CD14-positive monocyte (primary cell): ENCODE measurements at regions not wholly inside any gene's neighbourhood (a gene's known extent, or its start where the extent isn't known, plus 50 kb on each side); places are given as distances from the start of the nearest gene placed in this dataset.
A peak's percentile ranks its signal among the peaks of the same experiment; 100 is the strongest.

Experiments
- DNase-seq, 3 donors: peaks; one replicate each; pipeline ENCODE4 v3.0.0-alpha.2; 2011 to 2022
- H2AFZ ChIP-seq: 2 replicates; pipeline ENCODE4 v1.6.0; 2012; ENCODE audit warnings: mild to moderate bottlenecking, low read depth, low read length, inconsistent platforms; ENCODE audit not compliant: insufficient read depth, poor library complexity, severe bottlenecking
- H3K27ac ChIP-seq, 2 donors: 1 replicate in 1 of 2; 2 replicates in 1 of 2; pipeline ENCODE4 v1.5.1; 2012 to 2013; ENCODE audit warnings: low read length in 2 of 2, control low read depth in 1 of 2, inconsistent platforms in 1 of 2, low read depth in 1 of 2, mild to moderate bottlenecking in 1 of 2
- H3K27me3 ChIP-seq, 2 donors: one replicate each; pipeline versions ENCODE4 v1.6.0 to v1.6.1; 2011 to 2013; ENCODE audit warnings: low read length in 2 of 2; ENCODE audit not compliant: control insufficient read depth in 2 of 2, insufficient read depth in 2 of 2
- H3K36me3 ChIP-seq, 2 donors: replicated peaks in 1 of 2; 1 replicate in 1 of 2; 2 replicates in 1 of 2; pipeline versions ENCODE4 v1.5.1 to v1.6.1; 2012 to 2013; ENCODE audit warnings: low read length in 2 of 2, control low read depth in 1 of 2, inconsistent platforms in 1 of 2, mild to moderate bottlenecking in 1 of 2; ENCODE audit not compliant: insufficient read depth in 2 of 2, control insufficient read depth in 1 of 2
- H3K4me1 ChIP-seq, 2 donors: 1 replicate in 1 of 2; 2 replicates in 1 of 2; pipeline versions ENCODE4 v1.5.1 to v1.6.1; 2012 to 2013; ENCODE audit warnings: low read length in 2 of 2, control low read depth in 1 of 2, inconsistent platforms in 1 of 2, mild to moderate bottlenecking in 1 of 2, moderate library complexity in 1 of 2; ENCODE audit not compliant: insufficient read depth in 2 of 2, control insufficient read depth in 1 of 2
- H3K4me2 ChIP-seq: replicated peaks from 2 replicates; pipeline ENCODE3; 2012; ENCODE audit warnings: low read length, moderate library complexity, mild to moderate bottlenecking; ENCODE audit not compliant: poor library complexity, severe bottlenecking; ENCODE audit errors: extremely low read depth
- H3K4me3 ChIP-seq, 3 experiments: fragments of 200-600 bp in 1 of 3; sonication (generic) in 1 of 3; replicated peaks in 1 of 3; 1 replicate in 2 of 3; 2 replicates in 1 of 3; pipeline ENCODE4 v1.5.1; 2011 to 2013; ENCODE audit warnings: low read length in 3 of 3, mild to moderate bottlenecking in 3 of 3, control low read depth in 2 of 3, low read depth in 2 of 3, inconsistent platforms in 1 of 3, moderate library complexity in 1 of 3
- H3K79me2 ChIP-seq: 2 replicates; pipeline ENCODE4 v1.6.0; 2012; ENCODE audit warnings: mild to moderate bottlenecking, control low read depth, inconsistent platforms, low read length, moderate library complexity; ENCODE audit not compliant: insufficient read depth
- H3K9ac ChIP-seq: 2 replicates; pipeline ENCODE4 v1.6.0; 2017; ENCODE audit warnings: low read length, mild to moderate bottlenecking; ENCODE audit not compliant: insufficient read depth, poor library complexity, severe bottlenecking
- H3K9me3 ChIP-seq, 2 donors: replicated peaks in 1 of 2; 1 replicate in 1 of 2; 2 replicates in 1 of 2; pipeline versions ENCODE4 v1.5.1 to v1.6.1; 2012 to 2013; ENCODE audit warnings: low read length in 2 of 2, control low read depth in 1 of 2; ENCODE audit not compliant: control insufficient read depth in 1 of 2, insufficient read depth in 1 of 2
- H4K20me1 ChIP-seq: 2 replicates; pipeline ENCODE4 v1.6.0; 2012; ENCODE audit warnings: mild to moderate bottlenecking, low read length, control low read depth, moderate library complexity; ENCODE audit not compliant: insufficient read depth
- H3K27ac Mint-ChIP-seq, 7 donors: one replicate each; pipeline ENCODE4 v1.8.0; 2020; ENCODE audit warnings: mild to moderate bottlenecking in 7 of 7, mixed read lengths in 7 of 7, moderate library complexity in 6 of 7, inconsistent platforms in 2 of 7
- H3K27me3 Mint-ChIP-seq, 3 donors: one replicate each; pipeline ENCODE4 v1.8.0; 2021 to 2022; ENCODE audit warnings: low read depth in 3 of 3, mild to moderate bottlenecking in 3 of 3, mixed read lengths in 3 of 3, moderate library complexity in 3 of 3, inconsistent platforms in 1 of 3
- H3K36me3 Mint-ChIP-seq, 2 donors: one replicate each; pipeline ENCODE4 v1.8.0; 2020; ENCODE audit warnings: mixed read lengths in 2 of 2, inconsistent platforms in 1 of 2, mild to moderate bottlenecking in 1 of 2
- H3K4me1 Mint-ChIP-seq: one replicate; pipeline ENCODE4 v1.8.0; 2020; ENCODE audit warnings: mild to moderate bottlenecking, mixed read lengths
- H3K4me3 Mint-ChIP-seq, 2 donors: one replicate each; pipeline ENCODE4 v1.8.0; 2020; ENCODE audit warnings: mild to moderate bottlenecking in 2 of 2, mixed read lengths in 2 of 2, moderate library complexity in 1 of 2
- H3K9me3 Mint-ChIP-seq, 7 donors: one replicate each; pipeline ENCODE4 v1.8.0; 2020 to 2022; ENCODE audit warnings: mixed read lengths in 7 of 7, mild to moderate bottlenecking in 6 of 7, moderate library complexity in 6 of 7, inconsistent platforms in 2 of 7
- WGBS: methylation state at CpG from one replicate; pipeline ENCODE4 v1.1.5; 2013; ENCODE audit warnings: missing lambda C conversion rate; ENCODE audit not compliant: insufficient coverage; 5-methylcytosine and 5-hydroxymethylcytosine counted together
- intact Hi-C, 2 donors: fragments of 100-400 bp; cut with micrococcal nuclease; formaldehyde crosslinking; loops; one replicate each; pipeline versions ENCODE4 v1.15.0 to v1.15.1; 2023
- TF ChIP-seq, protein P1 (sequence below): fragments of 200-600 bp; IDR thresholded peaks from one replicate; pipeline ENCODE4 v1.8.0; 2022; ENCODE audit warnings: antibody characterized with exemption, mild to moderate bottlenecking

DNA sequence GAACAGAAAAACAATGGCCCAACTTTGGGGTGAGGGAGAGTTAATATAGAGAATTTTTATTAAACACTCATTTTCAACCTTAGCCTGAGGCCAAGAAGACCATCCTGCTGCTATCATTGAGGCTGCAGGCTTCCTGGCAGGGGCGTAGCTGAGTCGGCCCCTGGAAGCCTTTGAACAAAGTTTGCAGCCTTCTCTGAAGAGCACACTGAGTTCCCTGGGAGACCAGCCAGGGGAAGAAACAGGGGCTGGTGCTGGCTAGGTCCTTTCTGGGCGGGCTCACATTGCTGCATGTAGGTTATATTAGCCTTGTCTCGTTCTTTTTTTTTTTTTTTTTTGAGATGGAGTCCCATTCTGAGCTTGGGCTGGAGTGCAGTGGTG, 126.8 kb upstream of the HS6ST1 start:
- no peaks in the 10 kb centered on the region for H3K9me3 Mint-ChIP-seq
- no peak for DNase-seq
- TF ChIP-seq, protein P1, sequence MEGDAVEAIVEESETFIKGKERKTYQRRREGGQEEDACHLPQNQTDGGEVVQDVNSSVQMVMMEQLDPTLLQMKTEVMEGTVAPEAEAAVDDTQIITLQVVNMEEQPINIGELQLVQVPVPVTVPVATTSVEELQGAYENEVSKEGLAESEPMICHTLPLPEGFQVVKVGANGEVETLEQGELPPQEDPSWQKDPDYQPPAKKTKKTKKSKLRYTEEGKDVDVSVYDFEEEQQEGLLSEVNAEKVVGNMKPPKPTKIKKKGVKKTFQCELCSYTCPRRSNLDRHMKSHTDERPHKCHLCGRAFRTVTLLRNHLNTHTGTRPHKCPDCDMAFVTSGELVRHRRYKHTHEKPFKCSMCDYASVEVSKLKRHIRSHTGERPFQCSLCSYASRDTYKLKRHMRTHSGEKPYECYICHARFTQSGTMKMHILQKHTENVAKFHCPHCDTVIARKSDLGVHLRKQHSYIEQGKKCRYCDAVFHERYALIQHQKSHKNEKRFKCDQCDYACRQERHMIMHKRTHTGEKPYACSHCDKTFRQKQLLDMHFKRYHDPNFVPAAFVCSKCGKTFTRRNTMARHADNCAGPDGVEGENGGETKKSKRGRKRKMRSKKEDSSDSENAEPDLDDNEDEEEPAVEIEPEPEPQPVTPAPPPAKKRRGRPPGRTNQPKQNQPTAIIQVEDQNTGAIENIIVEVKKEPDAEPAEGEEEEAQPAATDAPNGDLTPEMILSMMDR, result no peak
- no peaks in the 10 kb centered on the region for H3K79me2 ChIP-seq
- no peak overlapping the region for H3K9ac ChIP-seq
- no peaks in the 10 kb centered on the region for H3K27me3 ChIP-seq
- H3K4me1 Mint-ChIP-seq, result peaks cover 28% of the 10 kb centered on the region
- H3K4me3 ChIP-seq, result no peak overlapping the region
- no peak overlapping the region for H3K4me3 Mint-ChIP-seq
- no peak overlapping the region for H2AFZ ChIP-seq
- peaks cover 26% of the 10 kb centered on the region in 2 donors for H3K4me1 ChIP-seq
- no peaks in the 10 kb centered on the region for H3K36me3 Mint-ChIP-seq
- H3K27me3 Mint-ChIP-seq, result peaks cover 1 to 7% (median 5%) of the 10 kb centered on the region in 3 donors
- H3K36me3 ChIP-seq, result no peaks in the 10 kb centered on the region
- no peaks in the 10 kb centered on the region for H3K9me3 ChIP-seq
- H3K4me2 ChIP-seq, result no peak overlapping the region
- H3K27ac Mint-ChIP-seq, result no peak overlapping the region
- no peak overlapping the region for H3K27ac ChIP-seq
- 67% methylated on average over 2 of the region's 4 CpGs for WGBS
- intact Hi-C loops, result no loop called here
- no peaks in the 10 kb centered on the region for H4K20me1 ChIP-seq

DNA sequence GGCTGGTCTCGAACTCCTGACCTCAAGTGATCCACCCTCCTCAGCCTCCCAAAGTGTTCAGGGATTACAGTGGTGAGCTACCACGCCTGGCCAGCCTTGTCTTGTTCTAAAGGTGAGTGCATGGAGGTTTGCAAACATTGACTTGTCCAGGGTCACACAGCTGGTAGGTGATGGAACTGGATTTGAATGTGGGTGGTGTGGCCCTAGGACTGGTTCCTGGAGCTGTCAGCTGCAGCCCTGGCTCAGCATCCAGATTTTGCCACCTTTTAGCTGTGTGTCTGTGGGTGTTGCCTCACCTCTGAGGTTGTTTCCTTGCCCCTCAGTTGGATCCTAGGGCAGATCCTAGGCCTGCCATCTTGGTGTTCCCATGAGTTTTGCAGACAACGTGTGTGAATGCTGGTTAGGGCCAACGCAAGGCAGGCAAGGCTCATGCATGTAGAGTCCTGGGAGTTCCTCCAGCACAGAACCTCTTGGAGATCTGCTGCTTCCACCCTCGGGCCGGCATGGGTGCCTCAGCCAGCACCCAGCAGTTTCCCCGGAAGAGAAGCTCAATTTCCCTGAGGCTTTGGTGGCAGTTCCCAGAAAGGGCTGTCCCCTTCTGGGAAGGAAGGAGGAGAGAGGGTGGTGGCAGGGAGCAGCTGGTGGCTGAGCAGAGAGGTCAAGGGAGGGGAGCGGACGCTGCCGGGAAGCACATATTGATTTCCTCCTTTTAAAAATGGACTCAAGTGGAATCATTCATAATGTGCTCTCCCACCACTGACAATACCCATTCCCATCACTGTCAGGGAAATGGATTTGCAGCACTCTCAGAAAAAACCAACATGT, 127.6 kb upstream of the HS6ST1 start:
- Mint-ChIP-seq H3K36me3 (no peaks in the 10 kb centered on the region), H3K4me3 (no peak overlapping the region), H3K27ac (peak overlapping the region in 2 of 7 donors; percentile 43 to 51), H3K27me3 (peaks cover 1 to 7% (median 5%) of the 10 kb centered on the region in 3 donors), H3K9me3 (no peaks in the 10 kb centered on the region), H3K4me1 (peaks cover 28% of the 10 kb centered on the region)
- Histone ChIP-seq H3K4me3 (no peak overlapping the region), H3K79me2 (no peaks in the 10 kb centered on the region), H3K9ac (no peak overlapping the region), H3K9me3 (no peaks in the 10 kb centered on the region), H3K4me1 (peaks cover 26% of the 10 kb centered on the region in 2 donors), H3K36me3 (no peaks in the 10 kb centered on the region), H3K4me2 (no peak overlapping the region), H3K27me3 (no peaks in the 10 kb centered on the region), H3K27ac (no peak overlapping the region), H4K20me1 (no peaks in the 10 kb centered on the region), H2AFZ (no peak overlapping the region)
- intact Hi-C loops, result no loop called here
- no peak for DNase-seq
- 94% methylated on average over 6 of the region's 10 CpGs for WGBS
- TF ChIP-seq, protein P1, result no peak
